ENCODE measurements at regions not wholly inside any gene's neighbourhood (a gene's known extent, or its start where the extent isn't known, plus 50 kb on each side); places are given as distances from the start of the nearest gene placed in this dataset.
"Not testable (repeated sequence)": the region's sequence is repeated elsewhere in the genome, so short reads cannot be mapped to it uniquely, and the experiment has no call there.

DNA sequence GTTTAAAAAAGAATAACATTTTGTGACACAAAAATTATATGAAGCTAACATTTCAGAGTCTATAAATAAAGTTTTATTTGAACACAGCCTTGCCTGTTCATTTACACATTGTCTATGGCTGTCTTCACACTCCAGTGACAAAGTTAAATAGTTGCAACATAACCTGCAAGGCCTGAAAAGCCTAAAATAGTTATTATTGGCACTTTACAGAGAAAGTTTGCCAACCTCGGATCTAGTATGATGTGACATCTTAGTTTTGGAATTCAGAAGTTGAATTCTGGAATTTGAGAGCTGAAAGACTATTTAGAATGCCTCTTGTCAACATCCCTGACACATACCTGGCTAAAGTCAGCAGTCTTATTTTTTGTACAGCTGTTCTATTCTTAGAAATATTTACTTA, 68.3 kb downstream of the DYRK2 start:
- no peak for DNase-seq (ENCODE audit: low read depth in 4 of 4, low spot score in 2 of 4)

DNA sequence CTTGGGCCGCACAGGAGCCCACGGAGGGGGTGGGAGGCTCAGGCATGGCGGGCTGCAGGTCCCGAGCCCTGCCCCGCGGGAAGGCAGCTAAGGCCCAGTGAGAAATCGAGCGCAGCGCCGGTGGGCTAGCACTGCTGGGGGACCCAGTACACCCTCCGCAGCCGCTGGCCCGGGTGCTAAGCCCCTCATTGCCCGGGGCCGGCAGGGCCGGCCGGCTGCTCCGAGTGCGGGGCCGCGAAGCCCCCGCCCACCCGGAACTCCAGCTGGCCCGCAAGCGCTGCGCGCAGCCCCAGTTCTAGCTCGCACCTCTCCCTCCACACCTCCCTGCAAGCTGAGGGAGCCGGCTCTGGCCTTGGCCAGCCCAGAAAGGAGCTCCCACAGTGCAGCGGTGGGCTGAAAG, 70.8 kb downstream of the DYRK2 start:
- not testable (repeated sequence) for DNase-seq (ENCODE audit: low read depth in 4 of 4, low spot score in 2 of 4)

- no peak for DNase-seq (ENCODE audit: low read depth in 4 of 4, low spot score in 2 of 4)
Observed at GRCh38 chr12:67720351-67720856, 71.9 kb downstream of the DYRK2 start.

- DNase-seq (ENCODE audit: low read depth in 4 of 4, low spot score in 2 of 4), result no peak
Observed at GRCh38 chr12:67721248-67721647, 72.7 kb downstream of the DYRK2 start.

DNA sequence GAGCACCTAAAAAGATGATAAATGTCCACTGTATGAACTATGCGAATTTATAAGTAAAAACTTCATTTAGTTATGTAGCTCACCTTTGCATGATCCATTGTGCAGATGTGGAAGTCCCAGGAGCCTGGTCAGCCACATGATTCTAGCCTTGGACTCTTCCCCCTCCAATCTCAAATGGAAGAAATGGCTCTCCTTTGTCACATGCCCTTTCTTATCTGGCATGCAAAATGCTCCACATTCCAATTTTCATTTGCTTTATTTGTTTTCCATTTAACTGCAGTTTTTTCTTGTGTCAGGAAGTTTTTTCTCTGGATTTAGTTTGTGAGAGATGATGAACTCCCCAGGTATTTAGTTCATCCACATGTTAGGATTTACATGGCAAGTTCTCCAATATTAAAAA, 73.8 kb downstream of the DYRK2 start:
- no peak for DNase-seq (ENCODE audit: low read depth in 4 of 4, low spot score in 2 of 4)

DNA sequence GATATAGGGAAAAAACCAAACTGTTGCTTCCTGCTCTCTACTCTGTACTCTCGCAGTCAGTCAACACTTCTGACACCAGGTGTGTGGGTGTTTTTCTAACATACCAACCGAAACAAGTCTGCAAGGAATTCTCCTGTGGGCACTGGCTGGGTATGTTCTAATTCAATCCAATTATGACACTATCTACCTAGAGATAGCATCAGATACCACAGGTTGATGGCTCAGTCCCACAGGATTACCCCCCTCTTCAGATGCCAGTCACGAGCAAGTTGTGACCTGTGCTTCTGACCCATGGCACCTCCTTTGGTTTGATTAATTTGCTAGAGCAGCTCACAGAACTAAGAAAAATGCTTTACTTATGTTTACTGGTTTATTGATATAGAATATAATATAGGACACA, 78.3 kb downstream of the DYRK2 start:
- no peak for DNase-seq (ENCODE audit: low read depth in 4 of 4, low spot score in 2 of 4)

- DNase-seq (ENCODE audit: low read depth in 4 of 4, low spot score in 2 of 4), result no peak
Observed at GRCh38 chr12:67727702-67728666, 79.4 kb downstream of the DYRK2 start.

DNA sequence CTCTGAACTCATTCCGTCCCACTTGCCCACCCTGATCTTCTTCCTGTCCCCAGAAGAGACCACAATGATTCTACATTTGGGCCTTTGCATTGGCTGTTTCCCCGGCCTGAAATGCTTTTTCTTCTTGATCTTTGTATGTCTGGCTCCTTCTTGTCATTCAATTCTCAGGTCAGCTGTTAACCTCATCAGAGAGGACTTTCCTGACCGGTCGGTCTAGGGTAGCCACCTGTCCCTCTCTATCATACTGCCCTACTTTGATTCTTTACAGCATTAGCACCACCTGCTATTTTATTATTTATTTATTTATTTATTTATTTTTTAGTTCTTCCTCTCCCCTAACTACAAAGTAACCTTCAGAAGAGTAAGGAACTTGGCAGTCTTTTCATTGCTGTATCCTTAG, 84.3 kb downstream of the DYRK2 start:
- no peak for DNase-seq (ENCODE audit: low read depth in 4 of 4, low spot score in 2 of 4)

GRCh38 chr12:67735868-67736267, 87.3 kb downstream of the DYRK2 start:
- no peak for DNase-seq (ENCODE audit: low read depth in 4 of 4, low spot score in 2 of 4)

DNA sequence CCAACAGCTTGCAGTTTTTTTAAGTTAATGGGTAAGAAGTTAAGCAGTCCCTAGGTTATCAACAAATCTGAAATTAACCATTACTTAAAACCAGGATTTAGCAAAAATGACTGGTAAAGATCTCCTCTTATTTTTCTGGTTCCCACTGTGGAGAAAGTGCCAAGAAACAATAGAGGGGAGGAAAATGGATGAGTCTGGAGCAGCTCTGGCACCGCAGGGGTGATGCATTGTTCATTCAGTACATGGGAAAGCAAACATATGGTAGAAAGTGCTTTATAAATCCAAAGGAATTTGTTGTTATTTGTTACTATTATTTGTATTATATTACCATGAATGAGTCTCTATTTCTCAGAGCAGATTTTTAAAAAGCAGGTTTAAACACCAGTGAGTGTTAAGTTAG, 92.2 kb downstream of the DYRK2 start:
- DNase-seq (ENCODE audit: low read depth in 4 of 4, low spot score in 2 of 4), result no peak

- no peak for DNase-seq (ENCODE audit: low read depth in 4 of 4, low spot score in 2 of 4)
Observed at GRCh38 chr12:67741270-67741669, 92.7 kb downstream of the DYRK2 start.

- DNase-seq (ENCODE audit: low read depth in 4 of 4, low spot score in 2 of 4), result no peak
Observed at GRCh38 chr12:67742461-67742860, 93.9 kb downstream of the DYRK2 start.

- DNase-seq (ENCODE audit: low read depth in 4 of 4, low spot score in 2 of 4), result no peak
Observed at GRCh38 chr12:67747869-67748742, 99.6 kb downstream of the DYRK2 start.

DNA sequence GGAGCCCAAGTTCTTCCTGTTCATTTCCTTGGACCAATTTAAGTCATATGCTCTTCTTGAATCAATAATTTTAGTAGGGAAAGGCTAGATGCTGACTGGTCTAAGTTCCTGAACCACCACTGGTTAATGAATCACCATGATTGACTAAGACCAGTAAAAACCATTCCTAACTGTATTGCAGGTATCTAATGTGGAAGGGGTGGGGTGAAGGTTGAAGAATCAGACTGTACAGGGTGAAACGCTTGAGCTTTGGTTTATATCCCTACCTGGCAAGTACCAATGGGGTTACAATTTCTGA, 100.1 kb downstream of the DYRK2 start:
- DNase-seq (ENCODE audit: low read depth in 4 of 4, low spot score in 2 of 4), result no peak

- DNase-seq (ENCODE audit: low read depth in 4 of 4, low spot score in 2 of 4), result no peak
Observed at GRCh38 chr12:67750513-67751183, 102.1 kb downstream of the DYRK2 start.

DNA sequence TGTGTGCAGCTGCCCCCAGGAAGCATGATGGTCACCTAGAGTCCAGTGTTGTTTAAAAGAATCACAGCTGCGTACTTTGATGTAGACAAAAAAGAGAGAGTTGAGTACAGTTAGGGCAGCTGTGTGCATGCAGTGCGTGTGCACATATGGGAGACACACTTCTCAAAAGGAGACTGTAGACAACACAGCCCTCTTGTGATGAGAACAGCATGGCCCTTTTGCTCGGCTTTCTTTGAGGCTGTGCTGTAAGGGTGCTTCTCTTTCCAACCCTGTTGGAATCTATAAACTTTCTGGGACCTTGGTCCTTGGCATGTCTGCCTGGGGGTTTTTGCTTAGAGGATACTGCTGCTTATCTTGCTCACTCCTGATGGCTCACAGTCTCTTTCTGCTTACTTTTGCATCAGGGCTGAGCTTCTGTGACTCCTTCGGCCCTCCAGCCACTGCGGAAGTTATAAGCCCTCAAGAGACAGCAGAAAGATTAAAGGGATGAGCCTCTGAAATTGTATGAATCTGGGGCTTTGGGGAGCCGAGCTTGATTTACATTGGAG, 102.9 kb downstream of the DYRK2 start:
- DNase-seq (ENCODE audit: low read depth in 4 of 4, low spot score in 2 of 4), result no peak

DNA sequence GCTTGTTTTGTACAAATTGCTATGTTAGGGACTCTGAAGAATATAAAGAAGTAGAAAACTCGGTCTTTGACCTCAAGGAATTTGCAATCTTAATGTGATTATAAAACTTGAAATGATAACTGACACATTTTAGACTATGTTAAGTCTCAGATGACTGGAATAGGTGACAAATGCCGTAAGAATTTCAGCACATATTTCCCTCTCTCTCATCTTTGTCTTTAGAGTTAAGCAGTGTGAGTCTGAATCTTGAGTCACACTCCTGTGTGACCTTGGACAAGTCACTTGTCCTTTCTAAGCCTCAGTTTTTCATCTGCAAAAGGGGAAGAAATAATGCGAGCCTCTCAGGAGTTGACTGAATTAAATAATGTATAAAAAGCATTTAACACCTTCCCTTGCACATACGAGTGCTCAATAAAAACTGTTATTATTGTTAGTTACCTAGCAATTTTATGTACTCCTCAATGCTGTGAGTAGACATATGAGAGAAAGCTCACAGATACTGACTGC, 103.7 kb downstream of the DYRK2 start:
- DNase-seq (ENCODE audit: low read depth in 4 of 4, low spot score in 2 of 4), result no peak

DNA sequence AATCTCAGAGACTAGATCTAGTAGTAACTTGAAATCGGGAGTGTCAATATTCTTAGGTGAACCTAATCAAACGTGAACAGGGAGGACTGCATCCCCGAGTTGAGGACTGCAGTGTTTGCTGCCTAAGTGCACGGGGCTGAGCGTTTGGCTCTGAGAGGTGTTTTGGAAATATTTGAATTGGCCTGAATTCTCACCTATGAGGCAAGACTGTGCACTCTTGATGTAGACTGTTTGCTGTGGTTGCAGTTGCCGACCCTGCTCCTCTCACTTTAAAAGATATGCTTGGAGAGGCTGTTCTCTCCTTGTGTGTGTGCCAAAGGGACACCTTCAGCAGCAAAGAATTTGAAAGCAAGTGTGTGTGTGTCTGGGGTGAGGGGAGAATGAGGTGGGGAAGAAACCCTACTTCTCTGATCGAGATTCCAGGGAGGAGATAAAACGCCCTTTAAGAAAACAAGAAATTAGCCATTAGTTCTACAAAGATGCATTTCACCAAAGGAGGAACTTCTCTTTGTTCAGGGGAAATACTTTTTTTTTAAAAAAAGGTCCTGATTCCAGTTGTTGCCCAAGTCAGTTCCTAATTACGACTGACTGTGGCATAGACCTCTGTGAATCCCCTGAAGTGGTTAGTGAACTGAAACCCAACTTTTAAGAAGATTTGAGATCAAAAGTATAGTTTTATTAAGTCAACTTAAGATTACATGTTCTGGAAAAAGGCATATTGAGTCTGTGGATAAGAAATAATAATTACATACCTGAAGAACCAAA, 106.6 kb downstream of the DYRK2 start:
- DNase-seq (ENCODE audit: low read depth in 4 of 4, low spot score in 2 of 4), result no peak

- DNase-seq (ENCODE audit: low read depth in 4 of 4, low spot score in 2 of 4), result no peak
Observed at GRCh38 chr12:67757651-67758050, 109.1 kb downstream of the DYRK2 start.

- no peak for DNase-seq (ENCODE audit: low read depth in 4 of 4, low spot score in 2 of 4)
Observed at GRCh38 chr12:67758119-67758518, 109.6 kb downstream of the DYRK2 start.
